Gastrocnemius medialis (tissue), 4 donors: ENCODE measurements at regions not wholly inside any gene's neighbourhood (a gene's known extent, or its start where the extent isn't known, plus 50 kb on each side); places are given as distances from the start of the nearest gene placed in this dataset.

Experiments
- ATAC-seq, 2 donors: fragments of 150-250 bp; one replicate each; pipeline ENCODE4 v1.9.1; 2016
- DNase-seq, 2 donors: peaks; one replicate each; pipeline ENCODE4 v3.0.0-alpha.2; 2019
- H3K27ac ChIP-seq, 4 donors: fragments of 200-600 bp; sonication (generic); 1 replicate in 1 of 4; 2 replicates in 3 of 4; pipeline ENCODE4 v1.5.1; 2016 to 2018; ENCODE audit warnings: mild to moderate bottlenecking in 2 of 4, moderate library complexity in 1 of 4
- H3K27me3 ChIP-seq, 3 donors: fragments of 200-600 bp; sonication (generic) in 2 of 3; 1 replicate in 1 of 3; 2 replicates in 2 of 3; pipeline versions ENCODE4 v1.5.1 to v1.6.0; 2016 to 2019; ENCODE audit warnings: mild to moderate bottlenecking in 1 of 3, moderate library complexity in 1 of 3
- H3K36me3 ChIP-seq, 2 donors: fragments of 200-600 bp; sonication (generic) in 1 of 2; one replicate each; pipeline ENCODE4 v1.5.1; 2017 to 2018
- H3K4me1 ChIP-seq, 2 donors: fragments of 200-600 bp; sonication (generic) in 1 of 2; one replicate each; pipeline ENCODE4 v1.5.1; 2016 to 2017; ENCODE audit warnings: mild to moderate bottlenecking in 2 of 2
- H3K4me3 ChIP-seq, 4 donors: fragments of 200-600 bp; sonication (generic) in 3 of 4; 1 replicate in 1 of 4; 2 replicates in 3 of 4; pipeline ENCODE4 v1.5.1; 2016 to 2019; ENCODE audit warnings: mild to moderate bottlenecking in 2 of 4
- H3K9me3 ChIP-seq, 3 donors: fragments of 200-600 bp; sonication (generic) in 2 of 3; 1 replicate in 1 of 3; 2 replicates in 2 of 3; pipeline ENCODE4 v1.5.1; 2016 to 2019
- CTCF ChIP-seq, 5 experiments: fragments of 450-650 bp in 3 of 5; fragments of 200-600 bp in 2 of 5; sonication (generic) in 2 of 5; IDR thresholded peaks in 4 of 5; conservative IDR thresholded peaks in 1 of 5; 1 replicate in 4 of 5; 2 replicates in 1 of 5; pipeline ENCODE4 v1.5.1; 2016 to 2019; ENCODE audit warnings: antibody characterized with exemption in 5 of 5, mild to moderate bottlenecking in 3 of 5, moderate library complexity in 3 of 5
- POLR2A ChIP-seq, 2 donors: fragments of 450-650 bp; IDR thresholded peaks; one replicate each; pipeline ENCODE4 v1.6.1; 2017; ENCODE audit warnings: antibody characterized with exemption in 2 of 2, mild to moderate bottlenecking in 2 of 2, moderate library complexity in 2 of 2
- in situ Hi-C, 4 donors: fragments of 200-750 bp; cut with MboI; loops; one replicate each; pipeline versions ENCODE4 v1.15.0 to v1.8.0; 2017; ENCODE audit warnings: low sequenced_read_pairs in 4 of 4
- intact Hi-C: fragments of 100-400 bp; cut with DNase I; formaldehyde crosslinking; loops from one replicate; pipeline ENCODE4 v1.15.1; 2023; ENCODE audit warnings: low total_unique reads

- intact Hi-C loops = no loop called here
- TF ChIP-seq POLR2A (IDR thresholded peaks at IDR 0.05) (no peak), CTCF (IDR thresholded peaks at IDR 0.05 in 4 of 5, conservative IDR thresholded peaks at IDR 0.05 in 1 of 5) (no peak)
- ATAC-seq = no peak
These were observed 664.4 kb downstream of the NYAP2 start for GRCh38 chr2:226063704-226064440.

GRCh38 chr2:226059961-226060627 is 660.6 kb downstream of the NYAP2 start:
- intact Hi-C loops = no loop called here
- no peaks in the 10 kb centered on the region for H3K4me1 ChIP-seq
- TF ChIP-seq CTCF (IDR thresholded peaks at IDR 0.05 in 4 of 5, conservative IDR thresholded peaks at IDR 0.05 in 1 of 5) (no peak), POLR2A (IDR thresholded peaks at IDR 0.05) (no peak)

More at GRCh38 chr2:226063704-226064440, 664.4 kb downstream of the NYAP2 start:
- no peaks in the 10 kb centered on the region for H3K9me3 ChIP-seq
- DNase-seq = no peak
- H3K27ac ChIP-seq = no peak overlapping the region
- no peaks in the 10 kb centered on the region for H3K27me3 ChIP-seq
- in situ Hi-C loops = no loop called here
- H3K36me3 ChIP-seq = no peaks in the 10 kb centered on the region
- H3K4me3 ChIP-seq = no peak overlapping the region
- no peaks in the 10 kb centered on the region for H3K4me1 ChIP-seq

GRCh38 chr2:226057914-226058313 is 658.4 kb downstream of the NYAP2 start:
- Histone ChIP-seq H3K9me3 (no peaks in the 10 kb centered on the region), H3K27ac (no peak overlapping the region), H3K27me3 (no peaks in the 10 kb centered on the region), H3K4me3 (no peak overlapping the region), H3K4me1 (no peaks in the 10 kb centered on the region), H3K36me3 (no peaks in the 10 kb centered on the region)
- no peak for TF ChIP-seq CTCF (IDR thresholded peaks at IDR 0.05 in 4 of 5, conservative IDR thresholded peaks at IDR 0.05 in 1 of 5)
- in situ Hi-C loops (no loop called here), intact Hi-C loops (no loop called here)
- ATAC-seq (no peak), DNase-seq (no peak)

More at GRCh38 chr2:226059961-226060627, 660.6 kb downstream of the NYAP2 start:
- no peaks in the 10 kb centered on the region for H3K27me3 ChIP-seq
- no peaks in the 10 kb centered on the region for H3K36me3 ChIP-seq
- no peak overlapping the region for H3K27ac ChIP-seq
- H3K9me3 ChIP-seq = no peaks in the 10 kb centered on the region
- in situ Hi-C loops = no loop called here
- H3K4me3 ChIP-seq = no peak overlapping the region
- ATAC-seq (no peak), DNase-seq (no peak)

DNA sequence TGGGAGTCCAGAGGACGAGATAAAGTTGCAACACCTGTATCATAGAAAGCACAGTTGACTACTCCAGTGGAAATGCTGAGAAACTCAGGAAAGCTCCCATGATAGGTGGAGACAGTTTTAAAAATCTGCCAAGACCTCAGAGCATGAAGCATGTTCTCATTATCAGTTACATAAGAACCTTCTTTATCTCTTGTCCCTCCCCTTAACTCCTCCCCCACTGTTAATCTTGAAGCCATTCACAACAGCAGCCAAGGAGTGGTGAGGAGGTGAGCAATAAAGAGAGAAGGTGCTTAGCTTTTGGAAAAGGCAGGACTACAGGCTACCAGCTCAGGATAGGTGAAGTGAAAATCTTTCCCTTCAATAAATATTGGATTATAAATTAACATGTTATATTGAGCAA is 657.9 kb downstream of the NYAP2 start:
- Histone ChIP-seq H3K4me3 (no peak overlapping the region), H3K36me3 (no peaks in the 10 kb centered on the region), H3K9me3 (no peaks in the 10 kb centered on the region), H3K4me1 (no peaks in the 10 kb centered on the region), H3K27ac (no peak overlapping the region), H3K27me3 (no peaks in the 10 kb centered on the region)
- ATAC-seq (no peak), DNase-seq (no peak)
- in situ Hi-C loops (no loop called here), intact Hi-C loops (no loop called here)
- TF ChIP-seq CTCF (IDR thresholded peaks at IDR 0.05 in 4 of 5, conservative IDR thresholded peaks at IDR 0.05 in 1 of 5) = no peak
- no peak for TF ChIP-seq POLR2A (IDR thresholded peaks at IDR 0.05)
